Fibroblast of lung (primary cell): ENCODE measurements at regions not wholly inside any gene's neighbourhood (a gene's known extent, or its start where the extent isn't known, plus 50 kb on each side); places are given as distances from the start of the nearest gene placed in this dataset.

Source experiments
- DNase-seq, 2 donors: peaks; one replicate each; pipeline versions ENCODE4 v3.0.0 to v3.0.0-alpha.2; 2010; ENCODE audit warnings: low read depth in 2 of 2
- H2AFZ ChIP-seq: 2 replicates; pipeline ENCODE4 v1.5.1; 2012; ENCODE audit warnings: low read length, control low read depth, inconsistent platforms
- H3K27ac ChIP-seq: 2 replicates; pipeline ENCODE4 v1.5.1; 2011; ENCODE audit warnings: low read length, control low read depth; ENCODE audit not compliant: insufficient read depth
- H3K27me3 ChIP-seq: 2 replicates; pipeline ENCODE4 v1.5.1; 2011; ENCODE audit warnings: mild to moderate bottlenecking, low read length; ENCODE audit not compliant: control insufficient read depth, insufficient read depth
- H3K36me3 ChIP-seq: 2 replicates; pipeline ENCODE4 v1.5.1; 2011; ENCODE audit warnings: low read length; ENCODE audit not compliant: control insufficient read depth, insufficient read depth
- H3K4me1 ChIP-seq: 2 replicates; pipeline ENCODE4 v1.5.1; 2011; ENCODE audit warnings: low read length; ENCODE audit not compliant: control insufficient read depth, insufficient read depth; ENCODE audit errors: extremely low read depth
- H3K4me2 ChIP-seq: 2 replicates; pipeline ENCODE4 v1.5.1; 2011; ENCODE audit warnings: low read length, control low read depth; ENCODE audit not compliant: insufficient read depth; ENCODE audit errors: extremely low read depth
- H3K4me3 ChIP-seq, 4 experiments: fragments of 200-600 bp in 1 of 4; sonication (generic) in 1 of 4; replicated peaks in 1 of 4; 2 replicates each; pipeline ENCODE4 v1.5.1; 2011 to 2016; ENCODE audit warnings: low read length in 4 of 4, low read depth in 3 of 4, mild to moderate bottlenecking in 3 of 4, control low read depth in 2 of 4, inconsistent platforms in 1 of 4, mixed read lengths in 1 of 4; ENCODE audit not compliant: insufficient read depth in 1 of 4; ENCODE audit errors: control extremely low read depth in 1 of 4
- H3K79me2 ChIP-seq: 2 replicates; pipeline ENCODE4 v1.5.1; 2012; ENCODE audit warnings: mild to moderate bottlenecking, low read length, inconsistent platforms; ENCODE audit not compliant: control insufficient read depth, insufficient read depth
- H3K9ac ChIP-seq: 2 replicates; pipeline ENCODE4 v1.5.1; 2011; ENCODE audit warnings: mild to moderate bottlenecking, low read length, control low read depth; ENCODE audit not compliant: insufficient read depth
- H3K9me3 ChIP-seq: 2 replicates; pipeline ENCODE4 v1.5.1; 2012; ENCODE audit warnings: low read depth, low read length; ENCODE audit not compliant: control insufficient read depth, insufficient read depth
- H4K20me1 ChIP-seq: 2 replicates; pipeline ENCODE4 v1.5.1; 2011; ENCODE audit warnings: low read length; ENCODE audit not compliant: control insufficient read depth, insufficient read depth; ENCODE audit errors: extremely low read depth
- EZH2 ChIP-seq: IDR thresholded peaks from 2 replicates; pipeline ENCODE4 v1.5.1; 2012; ENCODE audit warnings: low read length, control low read depth, mild to moderate bottlenecking; ENCODE audit errors: missing control alignments
- TF ChIP-seq, protein P1 (sequence below), 2 donors: IDR thresholded peaks in 1 of 2; conservative IDR thresholded peaks in 1 of 2; 1 replicate in 1 of 2; 2 replicates in 1 of 2; pipeline ENCODE4 v1.5.1; 2011 to 2012; ENCODE audit warnings: low read length in 2 of 2, control low read depth in 1 of 2, inconsistent platforms in 1 of 2, low read depth in 1 of 2, mild to moderate bottlenecking in 1 of 2

DNA sequence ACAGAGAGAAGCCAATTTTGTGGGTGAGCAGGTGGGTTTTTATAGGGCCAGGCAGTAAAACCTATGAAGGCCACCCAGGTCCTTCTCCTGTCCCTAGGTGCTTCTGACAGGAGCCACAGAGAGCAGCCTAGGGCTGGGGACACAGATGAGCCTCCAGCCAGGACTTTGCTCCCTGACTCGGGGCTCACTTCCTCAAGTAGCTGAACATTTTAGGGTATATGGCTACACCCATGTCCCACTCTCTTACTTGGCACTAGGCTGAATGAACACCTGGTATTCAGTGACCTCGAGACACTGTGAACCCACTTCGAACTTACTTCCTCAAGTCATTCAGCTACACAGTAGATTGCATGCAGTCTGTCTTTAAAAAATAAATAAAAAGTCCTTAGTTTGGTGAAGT is 217.3 kb downstream of the MID1IP1 start:
- Histone ChIP-seq H2AFZ (no peak overlapping the region), H3K4me3 (no peak overlapping the region), H3K79me2 (no peaks in the 10 kb centered on the region), H3K36me3 (no peaks in the 10 kb centered on the region), H3K9ac (no peak overlapping the region), H3K4me1 (no peaks in the 10 kb centered on the region), H3K4me2 (no peak overlapping the region), H3K27ac (no peak overlapping the region), H3K9me3 (no peaks in the 10 kb centered on the region), H3K27me3 (no peaks in the 10 kb centered on the region), H4K20me1 (no peaks in the 10 kb centered on the region)
- no peak for DNase-seq
- no peak for TF ChIP-seq EZH2
- TF ChIP-seq, protein P1, sequence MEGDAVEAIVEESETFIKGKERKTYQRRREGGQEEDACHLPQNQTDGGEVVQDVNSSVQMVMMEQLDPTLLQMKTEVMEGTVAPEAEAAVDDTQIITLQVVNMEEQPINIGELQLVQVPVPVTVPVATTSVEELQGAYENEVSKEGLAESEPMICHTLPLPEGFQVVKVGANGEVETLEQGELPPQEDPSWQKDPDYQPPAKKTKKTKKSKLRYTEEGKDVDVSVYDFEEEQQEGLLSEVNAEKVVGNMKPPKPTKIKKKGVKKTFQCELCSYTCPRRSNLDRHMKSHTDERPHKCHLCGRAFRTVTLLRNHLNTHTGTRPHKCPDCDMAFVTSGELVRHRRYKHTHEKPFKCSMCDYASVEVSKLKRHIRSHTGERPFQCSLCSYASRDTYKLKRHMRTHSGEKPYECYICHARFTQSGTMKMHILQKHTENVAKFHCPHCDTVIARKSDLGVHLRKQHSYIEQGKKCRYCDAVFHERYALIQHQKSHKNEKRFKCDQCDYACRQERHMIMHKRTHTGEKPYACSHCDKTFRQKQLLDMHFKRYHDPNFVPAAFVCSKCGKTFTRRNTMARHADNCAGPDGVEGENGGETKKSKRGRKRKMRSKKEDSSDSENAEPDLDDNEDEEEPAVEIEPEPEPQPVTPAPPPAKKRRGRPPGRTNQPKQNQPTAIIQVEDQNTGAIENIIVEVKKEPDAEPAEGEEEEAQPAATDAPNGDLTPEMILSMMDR (conservative IDR thresholded peaks at IDR 0.05 in 1 of 2, IDR thresholded peaks at IDR 0.05 in 1 of 2; ENCODE audit: low read depth in 1 of 2, low read length in 2 of 2), result no peak

DNA sequence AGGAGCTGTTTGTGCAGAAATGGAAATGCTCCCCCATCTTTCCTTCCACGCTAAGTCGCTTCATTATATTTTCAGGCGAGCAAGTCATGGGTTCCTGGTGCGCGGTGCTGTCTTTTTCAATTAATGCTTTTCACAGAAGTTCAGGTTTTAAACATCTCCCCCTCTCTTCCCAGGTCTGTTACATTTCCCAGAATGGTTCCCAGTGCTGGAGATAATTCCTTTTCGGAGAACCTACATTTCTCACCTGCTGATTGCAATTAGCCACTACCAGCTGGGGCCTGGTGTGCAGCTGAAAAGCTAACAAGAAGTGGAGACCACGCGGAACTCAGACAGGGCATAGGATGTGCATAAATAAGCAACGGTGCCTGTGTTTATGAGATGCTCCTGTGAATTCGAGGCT is 217.8 kb downstream of the MID1IP1 start:
- no peaks in the 10 kb centered on the region for H3K79me2 ChIP-seq
- TF ChIP-seq, protein P1 (conservative IDR thresholded peaks at IDR 0.05 in 1 of 2, IDR thresholded peaks at IDR 0.05 in 1 of 2; ENCODE audit: low read depth in 1 of 2, low read length in 2 of 2), result no peak
- no peaks in the 10 kb centered on the region for H3K27me3 ChIP-seq
- H3K4me2 ChIP-seq, result no peak overlapping the region
- H4K20me1 ChIP-seq, result no peaks in the 10 kb centered on the region
- no peak overlapping the region for H3K9ac ChIP-seq
- DNase-seq, result no peak
- no peak overlapping the region for H3K4me3 ChIP-seq
- H3K9me3 ChIP-seq, result no peaks in the 10 kb centered on the region
- no peak overlapping the region for H2AFZ ChIP-seq
- H3K27ac ChIP-seq, result no peak overlapping the region
- H3K4me1 ChIP-seq, result no peaks in the 10 kb centered on the region
- H3K36me3 ChIP-seq, result no peaks in the 10 kb centered on the region

DNA sequence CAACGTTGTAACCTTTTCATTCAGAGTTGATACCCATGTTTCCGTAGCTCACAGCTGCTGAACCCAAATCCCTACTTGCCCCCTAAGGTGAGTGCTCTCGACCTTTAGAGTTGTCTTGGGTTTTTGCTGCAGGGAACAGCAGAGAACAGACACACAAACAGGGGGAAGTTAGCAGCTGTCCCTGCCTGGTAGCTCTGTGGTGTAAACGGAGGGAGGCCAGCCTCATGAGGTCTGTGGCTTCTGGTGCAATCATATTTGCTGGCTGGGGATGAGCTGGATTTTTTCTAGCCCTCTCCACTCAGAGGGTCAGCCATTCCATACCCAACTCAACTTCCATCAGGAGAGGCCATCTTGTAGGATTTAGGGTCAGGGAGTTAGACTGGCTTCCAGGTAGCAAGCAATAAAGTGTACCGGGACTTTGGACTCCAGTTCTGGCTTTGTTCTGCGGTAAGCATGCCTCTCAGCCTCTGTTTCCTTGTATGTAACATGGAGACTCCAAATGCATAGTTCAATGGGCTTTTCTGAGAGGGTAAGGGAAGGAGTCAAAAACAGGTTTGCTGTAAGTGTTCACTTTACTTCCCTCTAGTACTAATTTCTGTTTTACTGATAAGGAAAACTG is 218.9 kb downstream of the MID1IP1 start:
- no peak overlapping the region for H3K9ac ChIP-seq
- no peak overlapping the region for H3K4me2 ChIP-seq
- H3K9me3 ChIP-seq, result no peaks in the 10 kb centered on the region
- H3K27me3 ChIP-seq, result no peaks in the 10 kb centered on the region
- no peak overlapping the region for H2AFZ ChIP-seq
- H3K4me1 ChIP-seq, result no peaks in the 10 kb centered on the region
- DNase-seq, result no peak
- H3K79me2 ChIP-seq, result no peaks in the 10 kb centered on the region
- H3K36me3 ChIP-seq, result no peaks in the 10 kb centered on the region
- H4K20me1 ChIP-seq, result no peaks in the 10 kb centered on the region
- TF ChIP-seq EZH2, result no peak
- TF ChIP-seq, protein P1 (conservative IDR thresholded peaks at IDR 0.05 in 1 of 2, IDR thresholded peaks at IDR 0.05 in 1 of 2; ENCODE audit: low read depth in 1 of 2, low read length in 2 of 2), result no peak
- no peak overlapping the region for H3K27ac ChIP-seq
- no peak overlapping the region for H3K4me3 ChIP-seq
